ENCODE measurements at regions not wholly inside any gene's neighbourhood (a gene's known extent, or its start where the extent isn't known, plus 50 kb on each side); places are given as distances from the start of the nearest gene placed in this dataset.

GRCh38 chr5:33261747-33262146, 179.0 kb upstream of the TARS1 start:
- peaks cover 0 to 13% (median 6%) of the 10 kb centered on the region in 4 donors for H3K4me1 ChIP-seq
- H3K27ac ChIP-seq: no peak overlapping the region
- H3K27me3 ChIP-seq: no peaks in the 10 kb centered on the region
- no peak for DNase-seq
- peaks cover 0 to 6% (median 5%) of the 10 kb centered on the region in 3 donors for H3K9me3 ChIP-seq
- no peaks in the 10 kb centered on the region for H3K36me3 ChIP-seq
- TF ChIP-seq CTCF (IDR thresholded peaks at IDR 0.05): no peak
- intact Hi-C loops (cut with DNase I; ENCODE audit: low total_unique reads): no loop called here
- H3K4me3 ChIP-seq: no peak overlapping the region

GRCh38 chr5:33267801-33268200, 173.0 kb upstream of the TARS1 start:
- Histone ChIP-seq H3K4me1 (peaks cover 0 to 13% (median 0%) of the 10 kb centered on the region in 4 donors), H3K9me3 (peaks cover 0 to 6% (median 5%) of the 10 kb centered on the region in 3 donors), H3K36me3 (no peaks in the 10 kb centered on the region), H3K4me3 (no peak overlapping the region), H3K27ac (no peak overlapping the region), H3K27me3 (no peaks in the 10 kb centered on the region)
- TF ChIP-seq CTCF (IDR thresholded peaks at IDR 0.05): no peak
- no peak for DNase-seq
- intact Hi-C loops (cut with DNase I; ENCODE audit: low total_unique reads): no loop called here

- H3K27me3 ChIP-seq: no peaks in the 10 kb centered on the region
- no peak overlapping the region for H3K27ac ChIP-seq
- no peak for DNase-seq
- no peak overlapping the region for H3K4me3 ChIP-seq
- intact Hi-C loops (cut with DNase I; ENCODE audit: low total_unique reads): no loop called here
- peaks cover 0 to 13% (median 0%) of the 10 kb centered on the region in 4 donors for H3K4me1 ChIP-seq
- H3K36me3 ChIP-seq: no peaks in the 10 kb centered on the region
- TF ChIP-seq CTCF (IDR thresholded peaks at IDR 0.05): no peak
- H3K9me3 ChIP-seq: peaks cover 0 to 6% (median 5%) of the 10 kb centered on the region in 3 donors
Measured at GRCh38 chr5:33268374-33268773, 172.4 kb upstream of the TARS1 start.

GRCh38 chr5:33270671-33271070, 170.1 kb upstream of the TARS1 start:
- H3K9me3 ChIP-seq: no peaks in the 10 kb centered on the region
- no peak for DNase-seq
- no peak overlapping the region for H3K4me3 ChIP-seq
- no peak for TF ChIP-seq CTCF (IDR thresholded peaks at IDR 0.05)
- H3K4me1 ChIP-seq: peaks cover 0 to 13% (median 0%) of the 10 kb centered on the region in 4 donors
- no peaks in the 10 kb centered on the region for H3K36me3 ChIP-seq
- intact Hi-C loops (cut with DNase I; ENCODE audit: low total_unique reads): no loop called here
- no peak overlapping the region for H3K27ac ChIP-seq
- no peaks in the 10 kb centered on the region for H3K27me3 ChIP-seq

- TF ChIP-seq CTCF (IDR thresholded peaks at IDR 0.05): no peak
- Histone ChIP-seq H3K9me3 (no peaks in the 10 kb centered on the region), H3K4me1 (peaks cover 0 to 13% (median 0%) of the 10 kb centered on the region in 4 donors), H3K4me3 (no peak overlapping the region), H3K27ac (no peak overlapping the region), H3K27me3 (no peaks in the 10 kb centered on the region), H3K36me3 (no peaks in the 10 kb centered on the region)
- no peak for DNase-seq
- intact Hi-C loops (cut with DNase I; ENCODE audit: low total_unique reads): no loop called here
Measured at GRCh38 chr5:33271606-33272005, 169.2 kb upstream of the TARS1 start.

GRCh38 chr5:33272288-33272687, 168.5 kb upstream of the TARS1 start:
- H3K4me3 ChIP-seq: no peak overlapping the region

More at GRCh38 chr5:33272288-33272687, 168.5 kb upstream of the TARS1 start:
- no peak for DNase-seq
- TF ChIP-seq CTCF (IDR thresholded peaks at IDR 0.05): no peak
- Histone ChIP-seq H3K4me1 (peaks cover 0 to 13% (median 0%) of the 10 kb centered on the region in 4 donors), H3K36me3 (no peaks in the 10 kb centered on the region), H3K9me3 (no peaks in the 10 kb centered on the region), H3K27ac (no peak overlapping the region), H3K27me3 (no peaks in the 10 kb centered on the region)
- intact Hi-C loops (cut with DNase I; ENCODE audit: low total_unique reads): no loop called here
